ENCODE measurements at regions not wholly inside any gene's neighbourhood (a gene's known extent, or its start where the extent isn't known, plus 50 kb on each side); places are given as distances from the start of the nearest gene placed in this dataset.

GRCh38 chr7:52609511-52609910 lies 425.9 kb upstream of the POM121L12 start:
- TF ChIP-seq, protein P1, sequence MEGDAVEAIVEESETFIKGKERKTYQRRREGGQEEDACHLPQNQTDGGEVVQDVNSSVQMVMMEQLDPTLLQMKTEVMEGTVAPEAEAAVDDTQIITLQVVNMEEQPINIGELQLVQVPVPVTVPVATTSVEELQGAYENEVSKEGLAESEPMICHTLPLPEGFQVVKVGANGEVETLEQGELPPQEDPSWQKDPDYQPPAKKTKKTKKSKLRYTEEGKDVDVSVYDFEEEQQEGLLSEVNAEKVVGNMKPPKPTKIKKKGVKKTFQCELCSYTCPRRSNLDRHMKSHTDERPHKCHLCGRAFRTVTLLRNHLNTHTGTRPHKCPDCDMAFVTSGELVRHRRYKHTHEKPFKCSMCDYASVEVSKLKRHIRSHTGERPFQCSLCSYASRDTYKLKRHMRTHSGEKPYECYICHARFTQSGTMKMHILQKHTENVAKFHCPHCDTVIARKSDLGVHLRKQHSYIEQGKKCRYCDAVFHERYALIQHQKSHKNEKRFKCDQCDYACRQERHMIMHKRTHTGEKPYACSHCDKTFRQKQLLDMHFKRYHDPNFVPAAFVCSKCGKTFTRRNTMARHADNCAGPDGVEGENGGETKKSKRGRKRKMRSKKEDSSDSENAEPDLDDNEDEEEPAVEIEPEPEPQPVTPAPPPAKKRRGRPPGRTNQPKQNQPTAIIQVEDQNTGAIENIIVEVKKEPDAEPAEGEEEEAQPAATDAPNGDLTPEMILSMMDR (IDR thresholded peaks at IDR 0.05; ENCODE audit: insufficient read depth, low read depth, low read length): no peak
- TF ChIP-seq EZH2 (IDR thresholded peaks at IDR 0.05; ENCODE audit: insufficient read depth, low read length): no peak

Measured in astrocyte (in vitro differentiated cells and primary cell).